Suprapubic skin (tissue), 4 donors: ENCODE measurements at regions not wholly inside any gene's neighbourhood (a gene's known extent, or its start where the extent isn't known, plus 50 kb on each side); places are given as distances from the start of the nearest gene placed in this dataset.
"Not testable (repeated sequence)": the region's sequence is repeated elsewhere in the genome, so short reads cannot be mapped to it uniquely, and the experiment has no call there.

Source experiments
- DNase-seq, 2 donors: peaks; one replicate each; pipeline ENCODE4 v3.0.0-alpha.2; 2019; ENCODE audit warnings: low spot score in 2 of 2
- H3K27ac ChIP-seq: fragments of 200-600 bp; sonication (generic); one replicate; pipeline ENCODE4 v1.5.1; 2019
- H3K27me3 ChIP-seq: fragments of 200-600 bp; sonication (generic); one replicate; pipeline ENCODE4 v1.5.1; 2019
- H3K36me3 ChIP-seq: fragments of 200-600 bp; sonication (generic); one replicate; pipeline ENCODE4 v1.5.1; 2019
- H3K4me1 ChIP-seq: fragments of 200-600 bp; sonication (generic); one replicate; pipeline ENCODE4 v1.5.1; 2019
- H3K4me3 ChIP-seq: fragments of 200-600 bp; sonication (generic); one replicate; pipeline ENCODE4 v1.5.1; 2019; ENCODE audit warnings: mild to moderate bottlenecking
- H3K9me3 ChIP-seq: fragments of 200-600 bp; sonication (generic); one replicate; pipeline ENCODE4 v1.5.1; 2019
- EP300 ChIP-seq: sonication (generic); formaldehyde crosslinking; IDR thresholded peaks from one replicate; pipeline ENCODE4 v1.6.1; 2017; ENCODE audit warnings: antibody characterized with exemption
- POLR2A ChIP-seq, 2 donors: fragments of 450-650 bp; IDR thresholded peaks; one replicate each; pipeline ENCODE4 v1.6.1; 2017; ENCODE audit warnings: antibody characterized with exemption in 2 of 2, mild to moderate bottlenecking in 2 of 2, moderate library complexity in 2 of 2
- POLR2AphosphoS5 ChIP-seq, 3 donors: sonication (generic); formaldehyde crosslinking; IDR thresholded peaks; one replicate each; pipeline ENCODE4 v1.6.1; 2017; ENCODE audit warnings: antibody characterized with exemption in 3 of 3
- WGBS: methylation state at CpG from one replicate; pipeline ENCODE4 v1.1.5; 2018; 5-methylcytosine and 5-hydroxymethylcytosine counted together
- TF ChIP-seq, protein P1 (sequence below), 2 donors: fragments of 200-600 bp in 1 of 2; fragments of 450-650 bp in 1 of 2; sonication (generic) in 1 of 2; IDR thresholded peaks; one replicate each; pipeline ENCODE4 v1.5.1; 2016 to 2019; ENCODE audit warnings: antibody characterized with exemption in 2 of 2, mild to moderate bottlenecking in 1 of 2, moderate library complexity in 1 of 2

DNA sequence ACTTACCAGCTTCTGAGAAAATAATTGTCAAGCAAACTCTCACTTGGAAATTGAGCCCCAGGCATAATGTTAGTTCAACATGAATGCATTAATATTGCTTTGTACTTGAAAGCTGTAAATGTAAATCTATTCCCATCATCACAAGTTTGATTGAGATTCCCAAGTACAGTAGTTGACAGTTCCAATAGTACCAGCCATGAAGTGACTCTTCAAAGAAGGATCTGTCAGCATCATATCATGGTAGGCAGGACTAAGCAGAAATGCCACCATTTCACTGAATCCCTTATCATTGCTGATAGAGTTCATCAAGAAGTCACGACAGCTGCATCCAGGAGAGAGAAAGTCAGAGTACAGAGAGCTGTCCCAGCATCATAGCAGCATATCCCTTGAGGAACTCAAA lies 348.7 kb downstream of the OMA1 start:
- Histone ChIP-seq H3K4me1 (no peaks in the 10 kb centered on the region), H3K27me3 (no peaks in the 10 kb centered on the region), H3K9me3 (no peaks in the 10 kb centered on the region), H3K36me3 (no peaks in the 10 kb centered on the region), H3K27ac (no peak overlapping the region), H3K4me3 (no peak overlapping the region)
- 100% methylated on average over 1 of the region's 1 CpG for WGBS
- TF ChIP-seq EP300 = no peak
- no peak for TF ChIP-seq POLR2AphosphoS5 (IDR thresholded peaks at IDR 0.05)
- TF ChIP-seq, protein P1, sequence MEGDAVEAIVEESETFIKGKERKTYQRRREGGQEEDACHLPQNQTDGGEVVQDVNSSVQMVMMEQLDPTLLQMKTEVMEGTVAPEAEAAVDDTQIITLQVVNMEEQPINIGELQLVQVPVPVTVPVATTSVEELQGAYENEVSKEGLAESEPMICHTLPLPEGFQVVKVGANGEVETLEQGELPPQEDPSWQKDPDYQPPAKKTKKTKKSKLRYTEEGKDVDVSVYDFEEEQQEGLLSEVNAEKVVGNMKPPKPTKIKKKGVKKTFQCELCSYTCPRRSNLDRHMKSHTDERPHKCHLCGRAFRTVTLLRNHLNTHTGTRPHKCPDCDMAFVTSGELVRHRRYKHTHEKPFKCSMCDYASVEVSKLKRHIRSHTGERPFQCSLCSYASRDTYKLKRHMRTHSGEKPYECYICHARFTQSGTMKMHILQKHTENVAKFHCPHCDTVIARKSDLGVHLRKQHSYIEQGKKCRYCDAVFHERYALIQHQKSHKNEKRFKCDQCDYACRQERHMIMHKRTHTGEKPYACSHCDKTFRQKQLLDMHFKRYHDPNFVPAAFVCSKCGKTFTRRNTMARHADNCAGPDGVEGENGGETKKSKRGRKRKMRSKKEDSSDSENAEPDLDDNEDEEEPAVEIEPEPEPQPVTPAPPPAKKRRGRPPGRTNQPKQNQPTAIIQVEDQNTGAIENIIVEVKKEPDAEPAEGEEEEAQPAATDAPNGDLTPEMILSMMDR (IDR thresholded peaks at IDR 0.05) = no peak
- TF ChIP-seq POLR2A (IDR thresholded peaks at IDR 0.05) = no peak
- DNase-seq = no peak

DNA sequence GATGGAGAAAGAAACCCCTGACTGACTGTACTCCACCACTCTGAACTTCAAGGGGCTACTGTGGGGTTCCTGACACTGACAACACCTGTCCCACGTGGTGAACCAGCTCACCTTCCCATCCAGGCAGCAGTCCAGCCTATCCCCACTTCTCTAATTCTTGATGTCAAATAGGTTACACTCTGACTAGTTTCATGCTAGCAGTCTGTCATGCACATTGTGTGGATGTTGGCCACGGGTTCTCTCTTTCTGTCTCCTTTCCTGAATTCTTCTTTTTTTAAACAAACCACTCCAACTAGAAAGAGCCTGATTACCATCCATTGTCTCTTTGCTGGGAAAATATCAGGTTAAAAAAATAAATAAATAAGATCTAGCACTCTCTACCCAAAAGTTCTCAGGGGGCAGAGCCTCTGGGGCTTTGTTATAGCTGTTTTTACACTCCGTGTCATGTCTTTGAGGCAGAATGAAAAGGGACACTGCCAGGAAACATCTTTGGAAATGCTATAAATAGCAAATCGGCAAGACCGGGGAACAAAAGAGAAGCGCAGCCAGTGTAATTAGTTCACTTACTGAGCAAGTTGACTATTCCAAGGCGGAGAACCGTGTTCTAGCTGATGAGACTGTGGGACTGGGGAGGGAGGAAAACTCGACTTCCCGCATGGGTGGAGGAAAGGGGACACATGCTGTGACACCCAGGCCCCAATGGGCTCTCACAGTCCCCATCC lies 356.1 kb downstream of the OMA1 start:
- H3K27ac ChIP-seq = no peak overlapping the region
- WGBS = 68% methylated on average over 10 of the region's 10 CpGs
- H3K4me1 ChIP-seq = no peaks in the 10 kb centered on the region
- no peak for DNase-seq
- H3K9me3 ChIP-seq = no peaks in the 10 kb centered on the region
- H3K4me3 ChIP-seq = no peak overlapping the region
- H3K27me3 ChIP-seq = no peaks in the 10 kb centered on the region
- H3K36me3 ChIP-seq = no peaks in the 10 kb centered on the region
- TF ChIP-seq POLR2A (IDR thresholded peaks at IDR 0.05) (no peak), POLR2AphosphoS5 (IDR thresholded peaks at IDR 0.05) (no peak), EP300 (no peak)

- Histone ChIP-seq H3K36me3 (no peaks in the 10 kb centered on the region), H3K4me3 (no peak overlapping the region), H3K4me1 (no peaks in the 10 kb centered on the region), H3K27ac (no peak overlapping the region), H3K9me3 (no peaks in the 10 kb centered on the region), H3K27me3 (no peaks in the 10 kb centered on the region)
- DNase-seq = no peak
- 93% methylated on average over 3 of the region's 3 CpGs for WGBS
- TF ChIP-seq POLR2A (IDR thresholded peaks at IDR 0.05) (no peak), EP300 (no peak), POLR2AphosphoS5 (IDR thresholded peaks at IDR 0.05) (no peak)
- TF ChIP-seq, protein P1 (IDR thresholded peaks at IDR 0.05) = no peak
These were observed 357.1 kb downstream of the OMA1 start for GRCh38 chr1:58189453-58189852.

- no peaks in the 10 kb centered on the region for H3K27me3 ChIP-seq
- H3K4me3 ChIP-seq = no peak overlapping the region
- no peaks in the 10 kb centered on the region for H3K36me3 ChIP-seq
- no peak for DNase-seq
- no peaks in the 10 kb centered on the region for H3K4me1 ChIP-seq
- TF ChIP-seq POLR2AphosphoS5 (IDR thresholded peaks at IDR 0.05) = no peak
- TF ChIP-seq EP300 = no peak
- 36% methylated on average over 2 of the region's 2 CpGs for WGBS
- no peak overlapping the region for H3K27ac ChIP-seq
- no peaks in the 10 kb centered on the region for H3K9me3 ChIP-seq
These were observed 363.2 kb downstream of the OMA1 start for GRCh38 chr1:58183286-58183685.

DNA sequence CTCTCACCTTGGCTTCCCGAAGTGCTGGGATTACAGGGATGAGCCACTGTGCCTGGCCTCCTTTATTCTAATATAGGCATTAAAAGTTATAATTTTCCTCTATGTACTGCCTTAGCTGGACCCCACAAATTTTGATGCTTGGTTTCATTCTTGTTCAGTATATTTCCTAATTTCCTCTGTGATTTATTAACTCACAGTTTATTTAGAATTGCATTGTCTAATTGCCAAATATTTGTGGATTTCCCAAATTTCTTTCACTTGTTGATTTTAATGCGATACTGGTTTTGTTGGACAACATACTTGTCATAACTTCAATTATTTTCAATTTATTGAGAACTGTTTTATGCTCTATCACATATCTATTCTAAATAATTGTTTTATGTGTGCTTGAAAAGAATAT lies 366.0 kb downstream of the OMA1 start:
- WGBS = 93% methylated on average over 2 of the region's 2 CpGs
- TF ChIP-seq POLR2A (IDR thresholded peaks at IDR 0.05) (no peak), EP300 (no peak), POLR2AphosphoS5 (IDR thresholded peaks at IDR 0.05) (no peak)
- TF ChIP-seq, protein P1 (IDR thresholded peaks at IDR 0.05) = no peak
- Histone ChIP-seq H3K4me1 (no peaks in the 10 kb centered on the region), H3K27ac (no peak overlapping the region), H3K4me3 (no peak overlapping the region), H3K27me3 (no peaks in the 10 kb centered on the region), H3K36me3 (no peaks in the 10 kb centered on the region), H3K9me3 (no peaks in the 10 kb centered on the region)
- no peak for DNase-seq

DNA sequence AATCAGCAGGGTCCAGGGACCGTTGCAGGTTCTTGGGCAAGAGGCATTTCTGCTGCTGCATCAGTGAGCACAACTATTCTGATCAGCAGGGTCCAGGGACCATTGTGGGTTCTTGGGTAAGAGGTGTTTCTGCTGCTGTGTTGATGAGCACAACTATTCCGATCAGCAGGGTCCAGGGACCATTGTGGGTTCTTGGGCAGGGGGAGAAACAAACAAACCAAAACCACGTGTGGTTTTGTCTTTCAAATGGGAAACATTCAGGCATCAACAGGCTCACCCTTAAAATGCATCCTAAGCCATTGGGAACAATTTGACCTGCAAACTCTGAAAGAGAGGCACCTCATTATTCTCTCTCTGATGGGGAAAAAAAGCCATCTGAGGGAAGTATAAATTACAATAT lies 377.4 kb downstream of the OMA1 start:
- H3K9me3 ChIP-seq, H3K27me3 ChIP-seq, DNase-seq, H3K4me3 ChIP-seq, H3K36me3 ChIP-seq, H3K27ac ChIP-seq, H3K4me1 ChIP-seq: not testable (repeated sequence)
- WGBS = 63% methylated on average over 2 of the region's 3 CpGs

DNA sequence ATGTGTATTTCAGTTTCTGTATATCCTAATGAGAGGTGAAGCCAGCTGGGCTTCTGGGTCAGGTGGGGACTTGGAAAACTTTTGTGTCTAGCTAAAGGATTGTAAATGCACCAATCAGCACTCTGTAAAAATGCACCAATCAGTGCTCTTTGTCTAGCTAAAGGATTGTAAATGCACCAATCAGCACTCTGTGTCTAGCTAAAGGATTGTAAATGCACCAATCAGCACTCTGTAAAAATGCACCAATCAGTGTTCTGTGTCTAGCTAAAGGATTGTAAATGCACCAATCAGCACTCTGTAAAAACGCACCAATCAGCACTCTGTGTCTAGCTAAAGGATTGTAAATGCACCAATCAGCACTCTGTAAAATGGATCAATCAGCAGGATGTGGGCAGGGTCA lies 379.4 kb downstream of the OMA1 start:
- 100% methylated on average over 1 of the region's 1 CpG for WGBS
- H3K27me3 ChIP-seq, DNase-seq, H3K9me3 ChIP-seq, H3K4me1 ChIP-seq, H3K4me3 ChIP-seq, H3K36me3 ChIP-seq, H3K27ac ChIP-seq: not testable (repeated sequence)
